ENCODE measurements at regions not wholly inside any gene's neighbourhood (a gene's known extent, or its start where the extent isn't known, plus 50 kb on each side); places are given as distances from the start of the nearest gene placed in this dataset.

GRCh38 chr19:33910922-33911321 lies 114.3 kb downstream of the KCTD15 start:
- no peak overlapping the region for H3K4me3 Mint-ChIP-seq (ENCODE audit: unreplicated experiment)
- no peaks in the 10 kb centered on the region for H3K4me1 Mint-ChIP-seq (ENCODE audit: low read depth, unreplicated experiment)
- H3K36me3 Mint-ChIP-seq (ENCODE audit: unreplicated experiment) = no peaks in the 10 kb centered on the region
- no peak for TF ChIP-seq CTCF (IDR thresholded peaks at IDR 0.05; ENCODE audit: partially characterized antibody, unreplicated experiment)
- DNase-seq = no peak
- H3K27ac Mint-ChIP-seq (ENCODE audit: unreplicated experiment) = no peak overlapping the region
- H3K9me3 Mint-ChIP-seq (ENCODE audit: unreplicated experiment) = peaks cover 4% of the 10 kb centered on the region
- peaks cover 5% of the 10 kb centered on the region for H3K27me3 Mint-ChIP-seq (ENCODE audit: unreplicated experiment)

GRCh38 chr19:33914599-33914998 lies 117.9 kb downstream of the KCTD15 start:
- TF ChIP-seq CTCF (IDR thresholded peaks at IDR 0.05; ENCODE audit: partially characterized antibody, unreplicated experiment) = no peak
- H3K9me3 Mint-ChIP-seq (ENCODE audit: unreplicated experiment) = no peaks in the 10 kb centered on the region
- H3K36me3 Mint-ChIP-seq (ENCODE audit: unreplicated experiment) = no peaks in the 10 kb centered on the region
- no peak overlapping the region for H3K4me3 Mint-ChIP-seq (ENCODE audit: unreplicated experiment)
- H3K4me1 Mint-ChIP-seq (ENCODE audit: low read depth, unreplicated experiment) = no peaks in the 10 kb centered on the region
- no peak overlapping the region for H3K27ac Mint-ChIP-seq (ENCODE audit: unreplicated experiment)
- DNase-seq = no peak
- H3K27me3 Mint-ChIP-seq (ENCODE audit: unreplicated experiment) = peaks cover 5% of the 10 kb centered on the region

GRCh38 chr19:33916792-33917191 lies 120.1 kb downstream of the KCTD15 start:
- Mint-ChIP-seq H3K9me3 (ENCODE audit: unreplicated experiment) (no peaks in the 10 kb centered on the region), H3K4me3 (ENCODE audit: unreplicated experiment) (no peak overlapping the region), H3K4me1 (ENCODE audit: low read depth, unreplicated experiment) (no peaks in the 10 kb centered on the region), H3K36me3 (ENCODE audit: unreplicated experiment) (no peaks in the 10 kb centered on the region), H3K27me3 (ENCODE audit: unreplicated experiment) (peaks cover 5% of the 10 kb centered on the region), H3K27ac (ENCODE audit: unreplicated experiment) (no peak overlapping the region)
- no peak for TF ChIP-seq CTCF (IDR thresholded peaks at IDR 0.05; ENCODE audit: partially characterized antibody, unreplicated experiment)
- DNase-seq = no peak

GRCh38 chr19:33919291-33919690 lies 122.6 kb downstream of the KCTD15 start:
- H3K9me3 Mint-ChIP-seq (ENCODE audit: unreplicated experiment) = no peaks in the 10 kb centered on the region
- TF ChIP-seq CTCF (IDR thresholded peaks at IDR 0.05; ENCODE audit: partially characterized antibody, unreplicated experiment) = no peak
- no peaks in the 10 kb centered on the region for H3K36me3 Mint-ChIP-seq (ENCODE audit: unreplicated experiment)
- H3K27me3 Mint-ChIP-seq (ENCODE audit: unreplicated experiment) = peaks cover 4% of the 10 kb centered on the region
- no peaks in the 10 kb centered on the region for H3K4me1 Mint-ChIP-seq (ENCODE audit: low read depth, unreplicated experiment)
- no peak overlapping the region for H3K4me3 Mint-ChIP-seq (ENCODE audit: unreplicated experiment)
- no peak for DNase-seq
- H3K27ac Mint-ChIP-seq (ENCODE audit: unreplicated experiment) = no peak overlapping the region

- Mint-ChIP-seq H3K36me3 (ENCODE audit: unreplicated experiment) (no peaks in the 10 kb centered on the region), H3K27me3 (ENCODE audit: unreplicated experiment) (peaks cover 4% of the 10 kb centered on the region), H3K27ac (ENCODE audit: unreplicated experiment) (no peak overlapping the region), H3K4me1 (ENCODE audit: low read depth, unreplicated experiment) (no peaks in the 10 kb centered on the region), H3K4me3 (ENCODE audit: unreplicated experiment) (no peak overlapping the region), H3K9me3 (ENCODE audit: unreplicated experiment) (peaks cover 2% of the 10 kb centered on the region)
- no peak for TF ChIP-seq CTCF (IDR thresholded peaks at IDR 0.05; ENCODE audit: partially characterized antibody, unreplicated experiment)
- no peak for DNase-seq
These were observed 124.5 kb downstream of the KCTD15 start for GRCh38 chr19:33921165-33921564.
